ENCODE measurements at regions not wholly inside any gene's neighbourhood (a gene's known extent, or its start where the extent isn't known, plus 50 kb on each side); places are given as distances from the start of the nearest gene placed in this dataset.

- Histone ChIP-seq H3K27me3 (replicated peaks; ENCODE audit: control insufficient read depth, insufficient read depth, low read length) (no peaks in the 10 kb centered on the region), H3K36me3 (ENCODE audit: control insufficient read depth, insufficient read depth, low read length) (no peaks in the 10 kb centered on the region), H3K4me3 (replicated peaks; ENCODE audit: low read depth, low read length) (no peak overlapping the region)
- no peak for DNase-seq (ENCODE audit: extremely low read depth, insufficient read length)
- TF ChIP-seq CTCF (IDR thresholded peaks at IDR 0.05; ENCODE audit: insufficient read depth, low read length, poor library complexity, severe bottlenecking) = no peak
Observed at GRCh38 chr1:187931776-187932175, 1103.0 kb downstream of the PLA2G4A start.

- Histone ChIP-seq H3K4me3 (replicated peaks; ENCODE audit: low read depth, low read length) (no peak overlapping the region), H3K36me3 (ENCODE audit: control insufficient read depth, insufficient read depth, low read length) (no peaks in the 10 kb centered on the region), H3K27me3 (replicated peaks; ENCODE audit: control insufficient read depth, insufficient read depth, low read length) (no peaks in the 10 kb centered on the region)
- no peak for TF ChIP-seq CTCF (IDR thresholded peaks at IDR 0.05; ENCODE audit: insufficient read depth, low read length, poor library complexity, severe bottlenecking)
- no peak for DNase-seq (ENCODE audit: extremely low read depth, insufficient read length)
Observed at GRCh38 chr1:187933562-187934419, 1105.0 kb downstream of the PLA2G4A start.

- no peak for DNase-seq (ENCODE audit: extremely low read depth, insufficient read length)
- Histone ChIP-seq H3K27me3 (replicated peaks; ENCODE audit: control insufficient read depth, insufficient read depth, low read length) (no peaks in the 10 kb centered on the region), H3K4me3 (replicated peaks; ENCODE audit: low read depth, low read length) (no peak overlapping the region), H3K36me3 (ENCODE audit: control insufficient read depth, insufficient read depth, low read length) (no peaks in the 10 kb centered on the region)
- TF ChIP-seq CTCF (IDR thresholded peaks at IDR 0.05; ENCODE audit: insufficient read depth, low read length, poor library complexity, severe bottlenecking) = no peak
Observed at GRCh38 chr1:187936667-187937066, 1107.9 kb downstream of the PLA2G4A start.

- Histone ChIP-seq H3K4me3 (replicated peaks; ENCODE audit: low read depth, low read length) (no peak overlapping the region), H3K36me3 (ENCODE audit: control insufficient read depth, insufficient read depth, low read length) (no peaks in the 10 kb centered on the region), H3K27me3 (replicated peaks; ENCODE audit: control insufficient read depth, insufficient read depth, low read length) (no peaks in the 10 kb centered on the region)
- TF ChIP-seq CTCF (IDR thresholded peaks at IDR 0.05; ENCODE audit: insufficient read depth, low read length, poor library complexity, severe bottlenecking) = no peak
- peak; percentile 3 for DNase-seq (ENCODE audit: extremely low read depth, insufficient read length)
Observed at GRCh38 chr1:187938092-187938491, 1109.3 kb downstream of the PLA2G4A start.

GRCh38 chr1:187942986-187943385 is 1114.2 kb downstream of the PLA2G4A start:
- no peak for DNase-seq (ENCODE audit: extremely low read depth, insufficient read length)

More at GRCh38 chr1:187942986-187943385, 1114.2 kb downstream of the PLA2G4A start:
- no peaks in the 10 kb centered on the region for H3K36me3 ChIP-seq (ENCODE audit: control insufficient read depth, insufficient read depth, low read length)
- no peak for TF ChIP-seq CTCF (IDR thresholded peaks at IDR 0.05; ENCODE audit: insufficient read depth, low read length, poor library complexity, severe bottlenecking)
- no peaks in the 10 kb centered on the region for H3K27me3 ChIP-seq (replicated peaks; ENCODE audit: control insufficient read depth, insufficient read depth, low read length)
- no peak overlapping the region for H3K4me3 ChIP-seq (replicated peaks; ENCODE audit: low read depth, low read length)

Measured in GM06990 (cell line).